Trophoblast cell (in vitro differentiated cells and primary cell): ENCODE measurements at regions not wholly inside any gene's neighbourhood (a gene's known extent, or its start where the extent isn't known, plus 50 kb on each side); places are given as distances from the start of the nearest gene placed in this dataset.

Experiments used
- DNase-seq, 2 donors: peaks; one replicate each; pipeline ENCODE4 v3.0.0-alpha.2; 2016
- H2AFZ ChIP-seq: 2 replicates; pipeline ENCODE4 v1.6.1; 2013; ENCODE audit warnings: low read length, moderate library complexity, mild to moderate bottlenecking; ENCODE audit not compliant: insufficient read depth, poor library complexity
- H2AK5ac ChIP-seq: 2 replicates; pipeline ENCODE4 v1.6.1; 2013; ENCODE audit warnings: mild to moderate bottlenecking, low read length
- H2BK120ac ChIP-seq: 2 replicates; pipeline ENCODE4 v1.6.1; 2013; ENCODE audit warnings: low read length, mild to moderate bottlenecking, moderate library complexity; ENCODE audit not compliant: insufficient read depth, poor library complexity
- H2BK12ac ChIP-seq: 2 replicates; pipeline ENCODE4 v1.6.1; 2013; ENCODE audit warnings: mild to moderate bottlenecking, low read length, moderate library complexity
- H2BK5ac ChIP-seq: 2 replicates; pipeline ENCODE4 v1.6.1; 2013; ENCODE audit warnings: low read length, low read depth, moderate library complexity, mild to moderate bottlenecking; ENCODE audit not compliant: poor library complexity
- H3K14ac ChIP-seq: 2 replicates; pipeline ENCODE4 v1.6.1; 2013; ENCODE audit warnings: mild to moderate bottlenecking, low read length
- H3K18ac ChIP-seq: 2 replicates; pipeline ENCODE4 v1.6.1; 2013; ENCODE audit warnings: mild to moderate bottlenecking, low read length
- H3K23ac ChIP-seq: 2 replicates; pipeline ENCODE4 v1.6.1; 2013; ENCODE audit warnings: low read length
- H3K27ac ChIP-seq: 2 replicates; pipeline ENCODE4 v1.5.1; 2013; ENCODE audit warnings: low read depth, mild to moderate bottlenecking, inconsistent platforms, low read length, moderate library complexity
- H3K27me3 ChIP-seq: 2 replicates; pipeline ENCODE4 v1.6.1; 2013; ENCODE audit warnings: inconsistent platforms, mild to moderate bottlenecking, low read length, moderate library complexity; ENCODE audit not compliant: insufficient read depth
- H3K36me3 ChIP-seq, 2 experiments: 1 replicate in 1 of 2; 2 replicates in 1 of 2; pipeline ENCODE4 v1.6.1; 2013; ENCODE audit warnings: low read length in 2 of 2, mild to moderate bottlenecking in 2 of 2, moderate library complexity in 1 of 2; ENCODE audit not compliant: insufficient read depth in 2 of 2, control insufficient read depth in 1 of 2
- H3K4ac ChIP-seq: 2 replicates; pipeline ENCODE4 v1.6.1; 2013; ENCODE audit warnings: low read depth, mild to moderate bottlenecking, low read length, moderate library complexity
- H3K4me1 ChIP-seq, 2 experiments: 1 replicate in 1 of 2; 2 replicates in 1 of 2; pipeline ENCODE4 v1.6.1; 2013; ENCODE audit warnings: low read length in 2 of 2, mild to moderate bottlenecking in 2 of 2, moderate library complexity in 1 of 2; ENCODE audit not compliant: insufficient read depth in 2 of 2, control insufficient read depth in 1 of 2
- H3K4me2 ChIP-seq: 2 replicates; pipeline ENCODE4 v1.6.1; 2013; ENCODE audit warnings: inconsistent platforms, mild to moderate bottlenecking, low read length, moderate library complexity
- H3K4me3 ChIP-seq: 2 replicates; pipeline ENCODE4 v1.5.1; 2013; ENCODE audit warnings: mild to moderate bottlenecking, low read depth, low read length, inconsistent platforms
- H3K79me1 ChIP-seq: one replicate; pipeline ENCODE4 v1.6.1; 2013; ENCODE audit warnings: low read length
- H3K79me2 ChIP-seq: 2 replicates; pipeline ENCODE4 v1.6.1; 2013; ENCODE audit warnings: low read length, mild to moderate bottlenecking; ENCODE audit not compliant: control insufficient read depth, insufficient read depth, poor library complexity
- H3K9ac ChIP-seq: 2 replicates; pipeline ENCODE4 v1.6.1; 2013; ENCODE audit warnings: mild to moderate bottlenecking, low read length
- H3K9me3 ChIP-seq: 2 replicates; pipeline ENCODE4 v1.6.1; 2013; ENCODE audit warnings: low read depth, mild to moderate bottlenecking, control low read depth, inconsistent platforms, low read length; ENCODE audit not compliant: insufficient read depth
- H4K12ac ChIP-seq: 2 replicates; pipeline ENCODE4 v1.6.1; 2013; ENCODE audit warnings: low read depth, mild to moderate bottlenecking, low read length, moderate library complexity
- H4K8ac ChIP-seq: 2 replicates; pipeline ENCODE4 v1.6.1; 2013; ENCODE audit warnings: low read depth, mild to moderate bottlenecking, low read length, moderate library complexity
- H4K91ac ChIP-seq: one replicate; pipeline ENCODE4 v1.6.1; 2013; ENCODE audit warnings: low read depth, mild to moderate bottlenecking, low read length, moderate library complexity
- WGBS: extraction: QIAGEN DNeasy Blood & Tissue Kit; methylation state at CpG from one replicate; pipeline ENCODE4 v1.1.7; 2013; ENCODE audit warnings: missing lambda C conversion rate; ENCODE audit not compliant: insufficient read length, insufficient coverage; ENCODE audit errors: extremely low coverage; 5-methylcytosine and 5-hydroxymethylcytosine counted together

DNA sequence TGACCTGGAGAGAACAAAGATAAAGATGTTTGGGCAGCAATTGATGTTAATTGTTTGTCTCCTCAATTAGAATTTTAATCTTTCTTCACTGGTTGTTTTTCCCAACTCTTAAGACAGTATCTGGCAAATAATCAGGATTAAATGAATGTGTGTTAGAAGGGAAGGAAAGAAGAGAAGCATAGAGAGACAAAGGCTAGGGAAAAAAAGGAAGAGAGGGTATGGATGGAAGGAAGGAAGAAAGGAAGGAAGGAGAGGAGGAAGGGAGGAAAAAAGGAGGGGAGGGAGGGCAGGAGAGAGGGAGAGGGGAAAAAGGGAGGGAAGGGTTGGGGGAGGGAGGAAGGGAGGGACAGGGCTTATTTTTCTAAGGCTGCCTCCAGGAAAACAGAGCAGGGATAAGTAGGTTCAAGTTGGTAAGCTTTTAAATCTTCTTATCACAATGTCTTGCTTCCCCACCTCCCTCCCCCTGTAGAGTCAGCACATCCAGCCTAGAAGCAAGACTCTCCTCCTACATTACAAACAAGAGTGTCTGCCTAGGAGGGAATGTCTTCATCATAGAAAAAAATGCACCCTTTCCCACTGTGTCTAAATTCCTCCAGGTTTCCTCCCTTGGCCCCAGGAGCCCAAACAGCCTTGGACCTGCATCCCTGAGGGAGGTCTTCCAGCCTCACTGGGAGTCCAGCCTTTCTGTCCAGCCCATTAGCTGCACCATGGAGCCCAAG, 447.8 kb upstream of the JARID2 start:
- Histone ChIP-seq H3K4me1 (no peaks in the 10 kb centered on the region), H3K4ac (no peak overlapping the region), H3K79me1 (no peaks in the 10 kb centered on the region), H3K9me3 (no peaks in the 10 kb centered on the region), H2AFZ (no peak overlapping the region), H3K36me3 (no peaks in the 10 kb centered on the region), H3K18ac (no peak overlapping the region), H3K9ac (no peak overlapping the region), H3K27ac (no peak overlapping the region), H4K8ac (no peak overlapping the region), H4K12ac (no peak overlapping the region), H4K91ac (no peak overlapping the region), H3K14ac (no peak overlapping the region), H3K4me2 (no peak overlapping the region), H2BK5ac (no peak overlapping the region), H3K4me3 (no peak overlapping the region), H2AK5ac (no peak overlapping the region), H2BK120ac (no peak overlapping the region), H3K23ac (no peak overlapping the region), H3K79me2 (no peaks in the 10 kb centered on the region), H3K27me3 (no peaks in the 10 kb centered on the region), H2BK12ac (no peak overlapping the region)
- peak in 1 of 2 donors; percentile 12 for DNase-seq

DNA sequence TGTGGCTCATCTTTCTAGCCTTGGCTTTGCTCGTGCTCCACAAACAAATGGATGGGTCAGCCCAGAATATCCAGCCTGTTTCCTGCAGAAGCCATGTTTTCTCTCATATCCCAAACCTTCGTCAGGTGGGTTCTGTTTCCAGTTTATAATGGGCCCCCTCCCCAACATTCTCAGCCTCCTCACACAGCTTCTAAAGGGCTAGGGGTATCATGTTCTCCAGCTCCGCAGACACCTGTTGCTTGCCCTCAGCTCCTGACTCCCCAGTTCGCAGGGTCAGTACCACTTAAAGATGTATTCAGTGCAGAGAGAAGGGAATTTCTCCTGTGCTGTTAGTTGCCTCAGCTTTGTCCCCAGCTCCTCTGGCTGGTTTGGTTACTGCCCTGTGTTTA, 447.3 kb upstream of the JARID2 start:
- no CpG with 5 or more reads among the region's 4 CpGs for WGBS
- Histone ChIP-seq H3K4me1 (no peaks in the 10 kb centered on the region), H3K14ac (no peak overlapping the region), H3K4me3 (no peak overlapping the region), H3K9ac (no peak overlapping the region), H4K8ac (no peak overlapping the region), H3K9me3 (no peaks in the 10 kb centered on the region), H3K79me2 (no peaks in the 10 kb centered on the region), H3K4me2 (no peak overlapping the region), H4K12ac (no peak overlapping the region), H3K27me3 (no peaks in the 10 kb centered on the region), H2BK120ac (no peak overlapping the region), H2BK5ac (no peak overlapping the region), H4K91ac (no peak overlapping the region), H3K36me3 (no peaks in the 10 kb centered on the region), H3K27ac (no peak overlapping the region), H3K79me1 (no peaks in the 10 kb centered on the region), H3K23ac (no peak overlapping the region), H2AFZ (no peak overlapping the region), H2AK5ac (no peak overlapping the region), H3K4ac (no peak overlapping the region), H2BK12ac (no peak overlapping the region), H3K18ac (no peak overlapping the region)
- no peak for DNase-seq

DNA sequence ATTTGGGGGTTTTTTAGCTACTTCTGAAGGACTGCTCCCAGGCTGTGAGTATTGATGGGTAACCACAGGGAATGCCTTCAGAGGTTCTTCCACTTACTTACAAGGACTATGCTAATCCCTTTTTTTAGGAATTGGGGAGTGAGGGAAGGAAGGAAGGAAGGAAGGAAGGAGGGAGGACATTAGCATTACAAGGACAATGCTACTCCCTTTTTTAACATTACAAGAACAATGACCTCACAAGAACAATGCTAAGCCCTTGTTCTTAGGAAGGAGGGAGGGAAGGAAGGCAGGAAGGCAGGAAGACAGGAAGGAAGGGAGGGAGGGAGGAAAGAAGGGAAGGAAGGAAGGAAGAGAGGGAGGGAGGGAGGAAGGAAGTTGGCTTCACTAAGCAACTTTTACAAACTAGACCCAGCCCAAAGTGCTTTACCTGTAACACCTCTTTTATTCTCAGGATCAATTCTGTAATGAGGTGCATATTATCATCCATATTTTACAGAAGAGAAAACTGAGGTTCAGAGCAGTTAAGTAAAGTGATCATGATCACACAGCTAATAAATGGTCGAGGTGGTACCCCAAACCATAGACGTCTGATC, 446.8 kb upstream of the JARID2 start:
- H2BK120ac ChIP-seq = no peak overlapping the region
- WGBS = no CpG with 5 or more reads among the region's 2 CpGs
- H2AK5ac ChIP-seq = no peak overlapping the region
- peaks cover 3% of the 10 kb centered on the region in 2 experiments for H3K4me1 ChIP-seq
- no peak overlapping the region for H3K4me3 ChIP-seq
- no peak overlapping the region for H3K4ac ChIP-seq
- H3K23ac ChIP-seq = no peak overlapping the region
- H2BK5ac ChIP-seq = no peak overlapping the region
- no peak overlapping the region for H3K27ac ChIP-seq
- no peak overlapping the region for H3K14ac ChIP-seq
- H3K27me3 ChIP-seq = no peaks in the 10 kb centered on the region
- no peaks in the 10 kb centered on the region for H3K9me3 ChIP-seq
- H3K9ac ChIP-seq = no peak overlapping the region
- no peak overlapping the region for H2BK12ac ChIP-seq
- H4K12ac ChIP-seq = no peak overlapping the region
- no peak overlapping the region for H2AFZ ChIP-seq
- H3K18ac ChIP-seq = no peak overlapping the region
- H3K36me3 ChIP-seq = no peaks in the 10 kb centered on the region
- no peaks in the 10 kb centered on the region for H3K79me2 ChIP-seq
- H3K4me2 ChIP-seq = no peak overlapping the region
- no peak overlapping the region for H4K91ac ChIP-seq
- no peaks in the 10 kb centered on the region for H3K79me1 ChIP-seq
- no peak overlapping the region for H4K8ac ChIP-seq
- no peak for DNase-seq

DNA sequence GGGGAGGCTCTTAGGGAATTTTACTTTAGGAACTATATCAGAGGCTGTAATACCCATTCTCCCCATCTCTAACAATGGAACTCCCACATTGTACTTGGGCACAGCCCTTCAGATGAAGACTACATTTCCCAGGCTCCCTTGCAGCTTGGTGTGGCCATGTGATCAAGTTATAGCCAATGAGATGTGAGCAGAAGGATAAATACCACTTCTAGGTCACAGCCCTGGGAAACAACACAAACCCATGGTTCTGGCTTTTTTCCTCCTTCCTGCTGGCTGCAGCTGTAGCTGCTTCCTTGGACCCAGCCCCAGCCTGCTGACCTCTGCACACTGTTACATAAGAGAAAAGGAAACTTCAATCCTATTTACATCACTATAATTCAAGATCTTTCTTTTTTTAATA, 445.9 kb upstream of the JARID2 start:
- H3K79me2 ChIP-seq = no peaks in the 10 kb centered on the region
- H3K23ac ChIP-seq = no peak overlapping the region
- H3K4me3 ChIP-seq = no peak overlapping the region
- no peaks in the 10 kb centered on the region for H3K27me3 ChIP-seq
- H4K12ac ChIP-seq = no peak overlapping the region
- H2BK120ac ChIP-seq = no peak overlapping the region
- no peak overlapping the region for H2BK12ac ChIP-seq
- no peaks in the 10 kb centered on the region for H3K9me3 ChIP-seq
- H3K4ac ChIP-seq = no peak overlapping the region
- H2AFZ ChIP-seq = no peak overlapping the region
- no peak overlapping the region for H3K18ac ChIP-seq
- H3K27ac ChIP-seq = no peak overlapping the region
- no peak overlapping the region for H4K91ac ChIP-seq
- H2AK5ac ChIP-seq = no peak overlapping the region
- no peak overlapping the region for H4K8ac ChIP-seq
- H3K14ac ChIP-seq = no peak overlapping the region
- peaks cover 3% of the 10 kb centered on the region in 2 experiments for H3K4me1 ChIP-seq
- H3K79me1 ChIP-seq = no peaks in the 10 kb centered on the region
- H3K4me2 ChIP-seq = no peak overlapping the region
- no peak overlapping the region for H2BK5ac ChIP-seq
- peak; percentile 52 to 78 for DNase-seq
- H3K36me3 ChIP-seq = no peaks in the 10 kb centered on the region
- no peak overlapping the region for H3K9ac ChIP-seq
